GM12878 (cell line): ENCODE measurements at regions not wholly inside any gene's neighbourhood (a gene's known extent, or its start where the extent isn't known, plus 50 kb on each side); places are given as distances from the start of the nearest gene placed in this dataset.

ENCODE experiments used
- ATAC-seq: fragments of 200-7000 bp; cut with Tn5 transposase; 3 replicates; pipeline ENCODE4 v1.9.1; 2020; ENCODE audit warnings: mild to moderate bottlenecking, moderate library complexity
- BruUV-seq: library from RNA; stranded (reverse); fragments of 400-500 nt; replicated peaks from 2 replicates; lab custom pipeline; 2021; lab: Mats Ljungman, UMichigan
- CTCF ChIA-PET: fragments of 300-600 bp; sonication (Branson Sonifier 250); formaldehyde crosslinking; extraction: SDS; loops from one replicate; lab custom pipeline; 2021; ENCODE audit warnings: inconsistent platforms; lab: Yijun Ruan, JAX
- POLR2A ChIA-PET: fragments of 350-600 bp; formaldehyde crosslinking; extraction: SDS; loops from one replicate; lab custom pipeline; 2021; ENCODE audit warnings: inconsistent platforms; lab: Charles Lee
- RAD21 ChIA-PET: fragments of 300-600 bp; sonication (Branson Sonifier 250); formaldehyde crosslinking; loops from one replicate; lab custom pipeline; 2023; ENCODE audit warnings: antibody characterized with exemption; ENCODE audit not compliant: unreplicated experiment; lab: Charles Lee
- SMC1A ChIA-PET: fragments of 300-600 bp; sonication (Branson Sonifier 250); formaldehyde crosslinking; loops from one replicate; lab custom pipeline; 2023; ENCODE audit not compliant: unreplicated experiment, uncharacterized antibody; lab: Charles Lee
- DNase-seq: peaks from one replicate; pipeline ENCODE4 v3.0.0-alpha.2; 2011; ENCODE audit warnings: low read depth, low spot score
- FAIRE-seq: peaks from 3 replicates; lab custom pipeline; 2011; peaks lifted over from hg19 to GRCh38; lab: Jason Lieb, UNC
- H2AFZ ChIP-seq: 2 replicates; pipeline ENCODE4 v1.6.0; 2011; ENCODE audit warnings: low read depth, low read length, control low read depth; ENCODE audit not compliant: control insufficient read depth
- H3K27ac ChIP-seq: 2 replicates; pipeline ENCODE4 v1.5.1; 2011; ENCODE audit warnings: control low read depth; ENCODE audit not compliant: control insufficient read depth, insufficient read depth
- H3K27me3 ChIP-seq, 2 experiments: replicated peaks in 1 of 2; 2 replicates each; pipeline versions ENCODE4 v1.6.0 to v1.6.1; 2011; ENCODE audit warnings: low read length in 1 of 2; ENCODE audit not compliant: control insufficient read depth in 2 of 2, insufficient read depth in 2 of 2
- H3K36me3 ChIP-seq, 2 experiments: 2 replicates each; pipeline ENCODE4 v1.5.1; 2011; ENCODE audit warnings: low read length in 1 of 2; ENCODE audit not compliant: control insufficient read depth in 2 of 2, insufficient read depth in 2 of 2
- H3K4me1 ChIP-seq: 2 replicates; pipeline ENCODE4 v1.6.1; 2011; ENCODE audit warnings: mild to moderate bottlenecking, low read length, moderate library complexity, mixed read lengths; ENCODE audit not compliant: control insufficient read depth, insufficient read depth
- H3K4me2 ChIP-seq: 2 replicates; pipeline ENCODE4 v1.6.0; 2011; ENCODE audit warnings: control low read depth; ENCODE audit not compliant: control insufficient read depth, insufficient read depth
- H3K4me3 ChIP-seq: fragments of 200-600 bp; sonication (generic); 2 replicates; pipeline ENCODE4 v1.5.1; 2016
- H3K79me2 ChIP-seq: 2 replicates; pipeline ENCODE4 v1.6.0; 2011; ENCODE audit warnings: low read length; ENCODE audit not compliant: control insufficient read depth, insufficient read depth
- H3K9ac ChIP-seq: 2 replicates; pipeline ENCODE4 v1.8.0; 2011; ENCODE audit warnings: low read length, control low read depth, mixed read lengths; ENCODE audit not compliant: control insufficient read depth, insufficient read depth
- H3K9me3 ChIP-seq: replicated peaks from 3 replicates; pipeline ENCODE4 v1.5.1; 2011; ENCODE audit warnings: mild to moderate bottlenecking, low read length; ENCODE audit not compliant: control insufficient read depth, insufficient read depth
- H4K20me1 ChIP-seq: 2 replicates; pipeline ENCODE4 v1.6.0; 2011; ENCODE audit not compliant: control insufficient read depth, insufficient read depth
- CEBPB ChIP-seq, 2 experiments: fragments of 150-350 bp in 1 of 2; IDR thresholded peaks; 2 replicates each; pipeline ENCODE4 v1.6.1; 2012 to 2014; ENCODE audit warnings: low read depth in 2 of 2, low read length in 2 of 2, borderline replicate concordance in 1 of 2, inconsistent platforms in 1 of 2
- ETV6 ChIP-seq, 2 experiments: fragments of 450-650 bp in 1 of 2; IDR thresholded peaks in 1 of 2; conservative IDR thresholded peaks in 1 of 2; 2 replicates each; pipeline ENCODE4 v1.6.1; 2014; ENCODE audit warnings: antibody characterized with exemption in 1 of 2, borderline replicate concordance in 1 of 2, low read depth in 1 of 2, mild to moderate bottlenecking in 1 of 2, moderate library complexity in 1 of 2
- HCFC1 ChIP-seq: fragments of 150-350 bp; IDR thresholded peaks from 2 replicates; pipeline ENCODE4 v1.6.1; 2014; ENCODE audit warnings: low read length
- HDGF ChIP-seq: fragments of 450-650 bp; IDR thresholded peaks from 2 replicates; pipeline ENCODE4 v1.6.1; 2016; ENCODE audit warnings: antibody characterized with exemption
- MEF2B ChIP-seq: fragments of 450-650 bp; IDR thresholded peaks from 2 replicates; pipeline ENCODE4 v1.6.1; 2018; ENCODE audit warnings: mild to moderate bottlenecking, moderate library complexity; ENCODE audit not compliant: partially characterized antibody, poor library complexity, severe bottlenecking
- MYC ChIP-seq: IDR thresholded peaks from 2 replicates; pipeline ENCODE4 v1.6.1; 2011; ENCODE audit warnings: mild to moderate bottlenecking, low read length, moderate library complexity, inconsistent platforms; ENCODE audit not compliant: insufficient read depth, insufficient replicate concordance, insufficient read length, severe bottlenecking
- NFIC ChIP-seq: IDR thresholded peaks from 2 replicates; pipeline ENCODE4 v1.6.1; 2012; ENCODE audit warnings: low read depth, mild to moderate bottlenecking, inconsistent platforms, low read length, moderate library complexity
- PAX5 ChIP-seq: IDR thresholded peaks from 2 replicates; pipeline ENCODE4 v1.6.1; 2011; ENCODE audit warnings: low read depth, low read length, borderline replicate concordance
- PBX3 ChIP-seq: IDR thresholded peaks from 2 replicates; pipeline ENCODE4 v1.6.1; 2011; ENCODE audit warnings: mild to moderate bottlenecking, low read depth, low read length, moderate library complexity; ENCODE audit not compliant: insufficient replicate concordance
- POLR2A ChIP-seq: IDR thresholded peaks from 2 replicates; pipeline ENCODE4 v1.6.1; 2011; ENCODE audit warnings: low read depth, mild to moderate bottlenecking, low read length
- RAD51 ChIP-seq: fragments of 450-650 bp; IDR thresholded peaks from 2 replicates; pipeline ENCODE4 v1.6.1; 2016; ENCODE audit warnings: moderate library complexity, mild to moderate bottlenecking, inconsistent platforms
- RUNX3 ChIP-seq: IDR thresholded peaks from 2 replicates; pipeline ENCODE4 v1.6.1; 2012; ENCODE audit warnings: low read length, inconsistent platforms
- SUZ12 ChIP-seq: fragments of 200-600 bp; sonication (generic); IDR thresholded peaks from one replicate; pipeline ENCODE4 v1.6.1; 2018; ENCODE audit warnings: antibody characterized with exemption, mild to moderate bottlenecking; ENCODE audit not compliant: unreplicated experiment
- TCF12 ChIP-seq: IDR thresholded peaks from 2 replicates; pipeline ENCODE4 v1.6.1; 2011; ENCODE audit warnings: low read depth, mild to moderate bottlenecking, low read length
- ZNF217 ChIP-seq: fragments of 450-650 bp; IDR thresholded peaks from 2 replicates; pipeline ENCODE4 v1.6.1; 2017; ENCODE audit warnings: antibody characterized with exemption, mild to moderate bottlenecking
- ZNF592 ChIP-seq: fragments of 450-650 bp; IDR thresholded peaks from 2 replicates; pipeline ENCODE4 v1.6.1; 2017; ENCODE audit warnings: mild to moderate bottlenecking, moderate library complexity
- WGBS: methylation state at CpG from one replicate; pipeline ENCODE4 v1.1.6; 2016; ENCODE audit warnings: low lambda C conversion rate; ENCODE audit not compliant: insufficient replicate concordance, insufficient coverage; ENCODE audit errors: missing lambda C conversion rate; 5-methylcytosine and 5-hydroxymethylcytosine counted together
- in situ Hi-C: fragments of 300-500 bp; cut with MboI; formaldehyde crosslinking; loops from 9 replicates; pipeline ENCODE4 v1.14.3; 2018; ENCODE audit warnings: mixed read lengths
- intact Hi-C: fragments of 100-400 bp; cut with micrococcal nuclease; formaldehyde crosslinking; loops from one replicate; pipeline ENCODE4 v1.14.2; 2022; ENCODE audit not compliant: unreplicated experiment
- TF ChIP-seq, protein P1 (sequence below): IDR thresholded peaks from 2 replicates; pipeline ENCODE4 v1.6.1; 2012; ENCODE audit warnings: low read length, inconsistent platforms
- TF ChIP-seq, protein P2 (sequence below): fragments of 450-650 bp; IDR thresholded peaks from 2 replicates; pipeline ENCODE4 v1.6.1; 2016; ENCODE audit warnings: mild to moderate bottlenecking

DNA sequence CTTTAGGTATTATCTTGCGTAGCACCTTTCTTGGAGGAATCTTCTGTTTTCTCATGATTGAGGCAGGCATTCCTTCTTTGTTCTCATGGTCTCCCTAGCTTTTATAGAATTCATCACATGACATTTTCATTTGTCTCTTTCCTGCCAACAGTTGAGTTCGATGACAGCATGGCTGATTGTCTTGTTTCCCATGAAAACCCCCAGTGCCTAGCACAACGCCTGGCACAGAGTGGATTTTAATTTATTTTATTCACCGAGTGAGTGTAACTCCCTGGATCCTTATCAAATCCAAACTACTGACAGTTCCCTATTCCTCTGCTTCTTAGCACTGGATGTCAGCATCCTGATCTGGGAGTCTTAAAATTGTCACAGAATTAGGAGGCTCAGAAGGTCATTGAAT lies 182.6 kb downstream of the SUDS3 start:
- no peaks in the 10 kb centered on the region for H3K79me2 ChIP-seq
- ATAC-seq, result no peak
- no peak for FAIRE-seq
- ChIA-PET SMC1A (no interaction called here), RAD21 (no interaction called here), CTCF (no interaction called here), POLR2A (no interaction called here)
- intact Hi-C loops (no loop called here), in situ Hi-C loops (no loop called here)
- H3K4me3 ChIP-seq, result no peak overlapping the region
- no peaks in the 10 kb centered on the region for H4K20me1 ChIP-seq
- H3K9ac ChIP-seq, result no peak overlapping the region
- H3K36me3 ChIP-seq, result no peaks in the 10 kb centered on the region
- no TSS peak for BruUV-seq
- no peak overlapping the region for H3K4me2 ChIP-seq
- H3K27ac ChIP-seq, result no peak overlapping the region
- DNase-seq, result no peak
- H3K4me1 ChIP-seq, result no peaks in the 10 kb centered on the region
- no peaks in the 10 kb centered on the region for H3K9me3 ChIP-seq
- no peak for TF ChIP-seq MEF2B
- no peak for TF ChIP-seq POLR2A
- no peak for TF ChIP-seq ZNF592
- TF ChIP-seq RUNX3, result no peak
- no peak for TF ChIP-seq SUZ12
- TF ChIP-seq, protein P1, sequence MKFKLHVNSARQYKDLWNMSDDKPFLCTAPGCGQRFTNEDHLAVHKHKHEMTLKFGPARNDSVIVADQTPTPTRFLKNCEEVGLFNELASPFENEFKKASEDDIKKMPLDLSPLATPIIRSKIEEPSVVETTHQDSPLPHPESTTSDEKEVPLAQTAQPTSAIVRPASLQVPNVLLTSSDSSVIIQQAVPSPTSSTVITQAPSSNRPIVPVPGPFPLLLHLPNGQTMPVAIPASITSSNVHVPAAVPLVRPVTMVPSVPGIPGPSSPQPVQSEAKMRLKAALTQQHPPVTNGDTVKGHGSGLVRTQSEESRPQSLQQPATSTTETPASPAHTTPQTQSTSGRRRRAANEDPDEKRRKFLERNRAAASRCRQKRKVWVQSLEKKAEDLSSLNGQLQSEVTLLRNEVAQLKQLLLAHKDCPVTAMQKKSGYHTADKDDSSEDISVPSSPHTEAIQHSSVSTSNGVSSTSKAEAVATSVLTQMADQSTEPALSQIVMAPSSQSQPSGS, result no peak
- no peak for TF ChIP-seq MYC
- no peak for TF ChIP-seq RAD51
- TF ChIP-seq TCF12, result no peak
- TF ChIP-seq PAX5, result no peak
- TF ChIP-seq PBX3, result no peak
- no peak for TF ChIP-seq ETV6 (conservative IDR thresholded peaks at IDR 0.05 in 1 of 2, IDR thresholded peaks at IDR 0.05 in 1 of 2; ENCODE audit: borderline replicate concordance in 1 of 2, low read depth in 1 of 2)
- TF ChIP-seq, protein P2, sequence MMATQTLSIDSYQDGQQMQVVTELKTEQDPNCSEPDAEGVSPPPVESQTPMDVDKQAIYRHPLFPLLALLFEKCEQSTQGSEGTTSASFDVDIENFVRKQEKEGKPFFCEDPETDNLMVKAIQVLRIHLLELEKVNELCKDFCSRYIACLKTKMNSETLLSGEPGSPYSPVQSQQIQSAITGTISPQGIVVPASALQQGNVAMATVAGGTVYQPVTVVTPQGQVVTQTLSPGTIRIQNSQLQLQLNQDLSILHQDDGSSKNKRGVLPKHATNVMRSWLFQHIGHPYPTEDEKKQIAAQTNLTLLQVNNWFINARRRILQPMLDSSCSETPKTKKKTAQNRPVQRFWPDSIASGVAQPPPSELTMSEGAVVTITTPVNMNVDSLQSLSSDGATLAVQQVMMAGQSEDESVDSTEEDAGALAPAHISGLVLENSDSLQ, result no peak
- no peak for TF ChIP-seq HDGF
- TF ChIP-seq NFIC, result no peak
- no peak for TF ChIP-seq ZNF217
- TF ChIP-seq CEBPB (IDR thresholded peaks at IDR 0.05; ENCODE audit: borderline replicate concordance in 1 of 2, low read depth in 2 of 2, low read length in 2 of 2), result no peak
- TF ChIP-seq HCFC1, result no peak
- 19% methylated on average over 4 of the region's 4 CpGs for WGBS
- no peaks in the 10 kb centered on the region for H3K27me3 ChIP-seq
- H2AFZ ChIP-seq, result no peak overlapping the region
